Karpas-422 (cell line): ENCODE measurements at regions not wholly inside any gene's neighbourhood (a gene's known extent, or its start where the extent isn't known, plus 50 kb on each side); places are given as distances from the start of the nearest gene placed in this dataset.
A peak's percentile ranks its signal among the peaks of the same experiment; 100 is the strongest.

Experiments
- DNase-seq: peaks from one replicate; pipeline ENCODE4 v3.0.0-alpha.2; 2015
- H2AFZ ChIP-seq: fragments of 200-600 bp; sonication (generic); 2 replicates; pipeline ENCODE4 v1.6.1; 2014; ENCODE audit warnings: antibody characterized with exemption, low read length, mixed read lengths
- H3K27ac ChIP-seq: fragments of 200-600 bp; sonication (generic); 2 replicates; pipeline ENCODE4 v1.5.1; 2014; ENCODE audit warnings: mild to moderate bottlenecking, low read length, moderate library complexity
- H3K27me3 ChIP-seq: fragments of 200-600 bp; sonication (generic); 2 replicates; pipeline ENCODE4 v1.6.1; 2014; ENCODE audit warnings: low read length, mixed read lengths
- H3K36me3 ChIP-seq: fragments of 200-600 bp; sonication (generic); 2 replicates; pipeline ENCODE4 v1.6.1; 2014; ENCODE audit warnings: low read length, mixed read lengths; ENCODE audit not compliant: insufficient read depth
- H3K4me1 ChIP-seq: fragments of 200-600 bp; sonication (generic); 2 replicates; pipeline ENCODE4 v1.6.1; 2014; ENCODE audit warnings: mild to moderate bottlenecking, low read length, mixed read lengths
- H3K4me2 ChIP-seq: fragments of 200-600 bp; sonication (generic); 2 replicates; pipeline ENCODE4 v1.6.1; 2014; ENCODE audit warnings: low read length, low read depth, mild to moderate bottlenecking; ENCODE audit not compliant: poor library complexity, severe bottlenecking
- H3K4me3 ChIP-seq: fragments of 200-600 bp; sonication (generic); 2 replicates; pipeline ENCODE4 v1.5.1; 2014; ENCODE audit warnings: mild to moderate bottlenecking, antibody characterized with exemption, low read length, mixed read lengths
- H3K79me2 ChIP-seq: fragments of 200-600 bp; sonication (generic); 2 replicates; pipeline ENCODE4 v1.6.1; 2014; ENCODE audit warnings: mild to moderate bottlenecking, low read length, mixed read lengths
- H3K9ac ChIP-seq: fragments of 200-600 bp; sonication (generic); 2 replicates; pipeline ENCODE4 v1.6.0; 2014; ENCODE audit warnings: low read length
- H3K9me2 ChIP-seq: fragments of 200-600 bp; sonication (generic), shearing (Covaris generic); replicated peaks from 2 replicates; pipeline ENCODE4 v1.6.0; 2014; ENCODE audit warnings: mild to moderate bottlenecking, low read length, moderate library complexity; ENCODE audit not compliant: insufficient read depth
- H3K9me3 ChIP-seq: fragments of 300-700, 200-600 bp; sonication (generic); 2 replicates; pipeline ENCODE4 v1.6.1; 2014; ENCODE audit warnings: low read length, mixed read lengths
- H4K20me1 ChIP-seq: fragments of 200-600 bp; sonication (generic); 2 replicates; pipeline ENCODE4 v1.6.1; 2014; ENCODE audit warnings: mild to moderate bottlenecking, antibody characterized with exemption, low read length, low read depth; ENCODE audit not compliant: insufficient read depth

- Histone ChIP-seq H3K79me2 (no peaks in the 10 kb centered on the region), H3K9ac (no peak overlapping the region), H3K9me3 (no peaks in the 10 kb centered on the region), H3K27ac (no peak overlapping the region), H3K36me3 (no peaks in the 10 kb centered on the region), H4K20me1 (no peaks in the 10 kb centered on the region), H2AFZ (no peak overlapping the region), H3K9me2 (no peaks in the 10 kb centered on the region), H3K4me1 (peaks cover 42% of the 10 kb centered on the region), H3K4me3 (no peak overlapping the region), H3K27me3 (no peaks in the 10 kb centered on the region), H3K4me2 (no peak overlapping the region)
- DNase-seq: no peak
Observed at GRCh38 chr21:43306911-43307676, 119.8 kb downstream of the SIK1 start.

- Histone ChIP-seq H4K20me1 (no peaks in the 10 kb centered on the region), H3K4me2 (no peak overlapping the region), H3K9me3 (no peaks in the 10 kb centered on the region), H3K27ac (no peak overlapping the region), H3K4me1 (peaks cover 35% of the 10 kb centered on the region), H3K79me2 (no peaks in the 10 kb centered on the region), H2AFZ (no peak overlapping the region), H3K4me3 (no peak overlapping the region), H3K9me2 (no peaks in the 10 kb centered on the region), H3K9ac (no peak overlapping the region), H3K27me3 (no peaks in the 10 kb centered on the region), H3K36me3 (no peaks in the 10 kb centered on the region)
- DNase-seq: no peak
Observed at GRCh38 chr21:43306391-43306790, 120.5 kb downstream of the SIK1 start.

- Histone ChIP-seq H4K20me1 (no peaks in the 10 kb centered on the region), H3K79me2 (no peaks in the 10 kb centered on the region), H3K4me1 (peaks cover 30% of the 10 kb centered on the region), H3K27ac (no peak overlapping the region), H2AFZ (no peak overlapping the region), H3K9me2 (no peaks in the 10 kb centered on the region), H3K9me3 (no peaks in the 10 kb centered on the region), H3K36me3 (no peaks in the 10 kb centered on the region), H3K9ac (no peak overlapping the region), H3K4me2 (no peak overlapping the region), H3K4me3 (no peak overlapping the region), H3K27me3 (no peaks in the 10 kb centered on the region)
- no peak for DNase-seq
Observed at GRCh38 chr21:43305811-43306311, 121.1 kb downstream of the SIK1 start.

GRCh38 chr21:43305336-43305665 lies 121.6 kb downstream of the SIK1 start:
- Histone ChIP-seq H3K36me3 (no peaks in the 10 kb centered on the region), H3K27ac (no peak overlapping the region), H3K4me2 (no peak overlapping the region), H3K27me3 (no peaks in the 10 kb centered on the region), H3K9me3 (no peaks in the 10 kb centered on the region), H3K79me2 (no peaks in the 10 kb centered on the region), H3K9ac (no peak overlapping the region), H2AFZ (no peak overlapping the region), H3K9me2 (no peaks in the 10 kb centered on the region), H3K4me1 (peaks cover 29% of the 10 kb centered on the region), H3K4me3 (no peak overlapping the region), H4K20me1 (no peaks in the 10 kb centered on the region)
- DNase-seq: no peak

- Histone ChIP-seq H3K79me2 (no peaks in the 10 kb centered on the region), H3K27me3 (no peaks in the 10 kb centered on the region), H3K4me1 (peaks cover 29% of the 10 kb centered on the region), H3K4me2 (no peak overlapping the region), H3K4me3 (no peak overlapping the region), H4K20me1 (no peaks in the 10 kb centered on the region), H3K36me3 (no peaks in the 10 kb centered on the region), H3K9ac (no peak overlapping the region), H3K9me2 (no peaks in the 10 kb centered on the region), H2AFZ (no peak overlapping the region), H3K9me3 (no peaks in the 10 kb centered on the region), H3K27ac (no peak overlapping the region)
- no peak for DNase-seq
Observed at GRCh38 chr21:43304621-43305335, 122.2 kb downstream of the SIK1 start.

GRCh38 chr21:43304206-43304605 lies 122.7 kb downstream of the SIK1 start:
- Histone ChIP-seq H3K4me2 (peak overlapping the region; percentile 65), H3K79me2 (no peaks in the 10 kb centered on the region), H3K9me2 (no peaks in the 10 kb centered on the region), H3K4me1 (peaks cover 29% of the 10 kb centered on the region), H3K36me3 (no peaks in the 10 kb centered on the region), H3K27me3 (no peaks in the 10 kb centered on the region), H3K9me3 (no peaks in the 10 kb centered on the region), H3K9ac (no peak overlapping the region), H3K4me3 (no peak overlapping the region), H4K20me1 (no peaks in the 10 kb centered on the region), H2AFZ (no peak overlapping the region), H3K27ac (no peak overlapping the region)
- DNase-seq: no peak

GRCh38 chr21:43303275-43304178 lies 123.4 kb downstream of the SIK1 start:
- H3K27me3 ChIP-seq: no peaks in the 10 kb centered on the region
- no peaks in the 10 kb centered on the region for H4K20me1 ChIP-seq
- peak; percentile 86 for DNase-seq
- no peaks in the 10 kb centered on the region for H3K36me3 ChIP-seq
- H3K4me3 ChIP-seq: peak overlapping the region; percentile 29; the same call in 1 of the 2 replicates
- H3K27ac ChIP-seq: no peak overlapping the region
- H3K4me2 ChIP-seq: peak overlapping the region; percentile 65
- no peaks in the 10 kb centered on the region for H3K9me3 ChIP-seq
- H3K4me1 ChIP-seq: peaks cover 29% of the 10 kb centered on the region
- no peak overlapping the region for H2AFZ ChIP-seq
- peak overlapping the region; percentile 52 for H3K9ac ChIP-seq
- H3K79me2 ChIP-seq: no peaks in the 10 kb centered on the region
- no peaks in the 10 kb centered on the region for H3K9me2 ChIP-seq

- Histone ChIP-seq H3K36me3 (no peaks in the 10 kb centered on the region), H2AFZ (no peak overlapping the region), H3K4me1 (peaks cover 30% of the 10 kb centered on the region), H3K27ac (no peak overlapping the region), H3K4me3 (no peak overlapping the region), H3K9ac (no peak overlapping the region), H4K20me1 (no peaks in the 10 kb centered on the region), H3K79me2 (no peaks in the 10 kb centered on the region), H3K9me3 (no peaks in the 10 kb centered on the region), H3K9me2 (no peaks in the 10 kb centered on the region), H3K27me3 (no peaks in the 10 kb centered on the region), H3K4me2 (no peak overlapping the region)
- DNase-seq: no peak
Observed at GRCh38 chr21:43302769-43303168, 124.2 kb downstream of the SIK1 start.
